ENCODE measurements at regions not wholly inside any gene's neighbourhood (a gene's known extent, or its start where the extent isn't known, plus 50 kb on each side); places are given as distances from the start of the nearest gene placed in this dataset.

GRCh38 chr2:183536290-183536689, 412.0 kb downstream of the NUP35 start:
- FAIRE-seq (no peak), DNase-seq (ENCODE audit: low read depth, low spot score) (no peak)
- Histone ChIP-seq H3K36me3 (ENCODE audit: control insufficient read depth in 2 of 2, extremely low read depth in 1 of 2, insufficient read depth in 2 of 2, low read length in 2 of 2) (no peaks in the 10 kb centered on the region), H3K27ac (ENCODE audit: insufficient read depth, low read depth, low read length) (no peak overlapping the region), H3K9me1 (replicated peaks; ENCODE audit: control insufficient read depth, extremely low read depth, insufficient read depth, low read length) (no peaks in the 10 kb centered on the region), H3K9me3 (replicated peaks; ENCODE audit: control insufficient read depth, insufficient read depth, low read length) (no peaks in the 10 kb centered on the region), H3K4me1 (ENCODE audit: control insufficient read depth, extremely low read depth, insufficient read depth, low read length) (no peaks in the 10 kb centered on the region), H4K20me1 (replicated peaks; ENCODE audit: control insufficient read depth, extremely low read depth, insufficient read depth, low read length) (no peaks in the 10 kb centered on the region), H3K79me2 (ENCODE audit: control insufficient read depth, insufficient read depth, low read length) (no peaks in the 10 kb centered on the region), H3K9ac (replicated peaks; ENCODE audit: extremely low read depth, insufficient read depth, low read length) (no peak overlapping the region), H3K4me3 (replicated peaks in 1 of 3; ENCODE audit: insufficient read depth in 1 of 3, low read depth in 1 of 3, low read length in 3 of 3) (no peak overlapping the region), H3K27me3 (ENCODE audit: control insufficient read depth in 2 of 2, insufficient read depth in 2 of 2, low read length in 2 of 2) (no peaks in the 10 kb centered on the region), H3K4me2 (ENCODE audit: insufficient read depth, low read length) (no peak overlapping the region), H2AFZ (ENCODE audit: low read depth, low read length) (no peak overlapping the region)
- ChIA-PET POLR2A (no interaction called here), CTCF (no interaction called here)
- intact Hi-C loops (cut with micrococcal nuclease) (no loop called here), dilution Hi-C loops (cut with MboI; ENCODE audit: extremely low pct_ligation_motif_present, low sequenced_read_pairs) (no loop called here)
- no TSS peak for BruUV-seq (replicated peaks)
- no peak for TF ChIP-seq POLR2AphosphoS5 (IDR thresholded peaks at IDR 0.05; ENCODE audit: insufficient read depth, low read depth, low read length)
- TF ChIP-seq GATA2 (IDR thresholded peaks at IDR 0.05; ENCODE audit: insufficient read depth, insufficient read length, low read depth, low read length), result no peak
- TF ChIP-seq MYC (IDR thresholded peaks at IDR 0.05; ENCODE audit: low read depth, low read length), result no peak
- TF ChIP-seq, protein P1, sequence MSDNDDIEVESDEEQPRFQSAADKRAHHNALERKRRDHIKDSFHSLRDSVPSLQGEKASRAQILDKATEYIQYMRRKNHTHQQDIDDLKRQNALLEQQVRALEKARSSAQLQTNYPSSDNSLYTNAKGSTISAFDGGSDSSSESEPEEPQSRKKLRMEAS (IDR thresholded peaks at IDR 0.05; ENCODE audit: insufficient read depth, insufficient read length), result no peak

DNA sequence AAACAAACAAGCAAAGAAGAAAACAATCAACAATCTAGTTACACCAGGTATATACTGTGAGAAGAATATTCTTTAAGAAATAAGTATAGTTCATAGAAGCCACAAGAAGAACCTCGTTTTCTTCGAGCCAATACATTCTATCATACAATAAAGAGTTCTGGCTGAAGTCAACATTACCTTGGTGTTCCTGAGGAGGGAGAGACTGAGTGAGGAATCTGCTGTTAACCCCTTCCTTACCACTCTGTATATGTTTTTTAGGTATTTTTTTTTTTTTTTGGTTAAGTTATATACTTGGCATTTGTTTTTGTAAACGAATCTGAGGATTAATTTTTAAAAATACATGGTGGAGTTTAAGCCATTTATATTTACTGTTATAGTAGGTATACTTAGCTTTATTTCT, 412.5 kb downstream of the NUP35 start:
- Histone ChIP-seq H3K4me3 (replicated peaks in 1 of 3; ENCODE audit: insufficient read depth in 1 of 3, low read depth in 1 of 3, low read length in 3 of 3) (no peak overlapping the region), H3K27ac (ENCODE audit: insufficient read depth, low read depth, low read length) (no peak overlapping the region), H4K20me1 (replicated peaks; ENCODE audit: control insufficient read depth, extremely low read depth, insufficient read depth, low read length) (no peaks in the 10 kb centered on the region), H3K9me3 (replicated peaks; ENCODE audit: control insufficient read depth, insufficient read depth, low read length) (no peaks in the 10 kb centered on the region), H3K4me1 (ENCODE audit: control insufficient read depth, extremely low read depth, insufficient read depth, low read length) (no peaks in the 10 kb centered on the region), H3K4me2 (ENCODE audit: insufficient read depth, low read length) (no peak overlapping the region), H3K79me2 (ENCODE audit: control insufficient read depth, insufficient read depth, low read length) (no peaks in the 10 kb centered on the region), H3K36me3 (ENCODE audit: control insufficient read depth in 2 of 2, extremely low read depth in 1 of 2, insufficient read depth in 2 of 2, low read length in 2 of 2) (no peaks in the 10 kb centered on the region), H3K27me3 (ENCODE audit: control insufficient read depth in 2 of 2, insufficient read depth in 2 of 2, low read length in 2 of 2) (no peaks in the 10 kb centered on the region), H3K9ac (replicated peaks; ENCODE audit: extremely low read depth, insufficient read depth, low read length) (no peak overlapping the region), H2AFZ (ENCODE audit: low read depth, low read length) (no peak overlapping the region), H3K9me1 (replicated peaks; ENCODE audit: control insufficient read depth, extremely low read depth, insufficient read depth, low read length) (no peaks in the 10 kb centered on the region)
- TF ChIP-seq, protein P1 (IDR thresholded peaks at IDR 0.05; ENCODE audit: insufficient read depth, insufficient read length), result no peak
- TF ChIP-seq POLR2A (IDR thresholded peaks at IDR 0.05; ENCODE audit: low read depth, low read length) (no peak), JUN (IDR thresholded peaks at IDR 0.05; ENCODE audit: borderline replicate concordance, insufficient read depth, insufficient read length, low read depth) (no peak), POLR2AphosphoS5 (IDR thresholded peaks at IDR 0.05; ENCODE audit: insufficient read depth, low read depth, low read length) (no peak), GATA2 (IDR thresholded peaks at IDR 0.05; ENCODE audit: insufficient read depth, insufficient read length, low read depth, low read length) (no peak), CTCF (IDR thresholded peaks at IDR 0.05; ENCODE audit: extremely low read depth in 1 of 2, insufficient read depth in 1 of 2, low read depth in 1 of 2, low read length in 2 of 2) (no peak), FOS (IDR thresholded peaks at IDR 0.05; ENCODE audit: borderline replicate concordance, insufficient read depth, low read length) (no peak), EZH2 (IDR thresholded peaks at IDR 0.05; ENCODE audit: borderline replicate concordance, low read depth, low read length, severe bottlenecking) (no peak)
- ChIA-PET POLR2A (no interaction called here), CTCF (no interaction called here)
- intact Hi-C loops (cut with micrococcal nuclease), result no loop called here
- dilution Hi-C loops (cut with MboI; ENCODE audit: extremely low pct_ligation_motif_present, low sequenced_read_pairs), result no loop called here
- BruUV-seq (replicated peaks), result no TSS peak
- no peak for FAIRE-seq
- DNase-seq (ENCODE audit: low read depth, low spot score), result no peak

Measured in endothelial cell of umbilical vein (primary cell).